Neural progenitor cell (in vitro differentiated cells): ENCODE measurements at regions not wholly inside any gene's neighbourhood (a gene's known extent, or its start where the extent isn't known, plus 50 kb on each side); places are given as distances from the start of the nearest gene placed in this dataset.

ENCODE experiments used
- CTCF ChIP-seq: fragments of 200-600 bp; sonication (generic); IDR thresholded peaks from 2 replicates; pipeline ENCODE4 v1.5.1; 2017; ENCODE audit warnings: antibody characterized with exemption, mild to moderate bottlenecking
- EZH2 ChIP-seq: fragments of 200-600 bp; sonication (generic); IDR thresholded peaks from 2 replicates; pipeline ENCODE4 v1.6.1; 2017; ENCODE audit warnings: antibody characterized with exemption, mild to moderate bottlenecking, moderate library complexity

GRCh38 chr12:113612076-113612728 is 140.5 kb upstream of the LHX5 start:
- TF ChIP-seq CTCF, result no peak
- no peak for TF ChIP-seq EZH2
